ENCODE measurements at regions not wholly inside any gene's neighbourhood (a gene's known extent, or its start where the extent isn't known, plus 50 kb on each side); places are given as distances from the start of the nearest gene placed in this dataset.

DNA sequence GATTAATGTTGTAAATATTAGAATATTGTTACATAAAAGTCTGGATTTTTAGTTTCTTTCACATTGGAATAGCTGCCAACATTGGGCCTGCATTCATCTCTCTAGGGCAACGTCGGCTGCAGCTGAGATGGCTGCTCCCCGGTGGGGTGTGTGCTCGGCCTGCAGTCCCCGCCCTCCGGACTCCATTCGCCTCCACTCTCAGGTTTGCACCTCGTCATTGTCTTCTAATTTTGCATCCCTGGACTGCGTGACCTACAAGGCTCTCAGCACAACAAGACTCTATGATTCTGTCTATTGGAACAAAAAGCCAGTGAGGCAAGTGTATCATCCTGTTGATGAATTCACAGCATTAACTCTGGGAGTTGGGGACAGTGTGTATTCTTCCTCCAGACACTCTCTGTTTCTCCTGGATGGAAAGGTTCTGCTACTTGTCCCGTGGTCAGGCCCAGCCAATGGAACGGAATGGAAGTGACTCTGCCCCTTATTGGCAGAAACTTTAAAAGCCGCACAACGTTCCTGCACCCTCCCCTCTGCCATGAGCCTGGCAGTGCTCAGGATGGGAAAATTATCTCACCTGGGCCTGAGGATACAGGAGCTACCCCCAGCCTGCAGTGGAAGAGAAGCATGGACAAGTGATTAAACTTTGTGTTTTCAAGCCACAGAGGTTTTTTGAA, 105.0 kb upstream of the SAMD11 start:
- H2AFZ ChIP-seq (ENCODE audit: low read depth, low read length), result no peak overlapping the region
- FAIRE-seq (no peak), DNase-seq (ENCODE audit: low read depth, low spot score) (no peak)
- H3K9me1 ChIP-seq (replicated peaks; ENCODE audit: control insufficient read depth, extremely low read depth, insufficient read depth, low read length), result no peaks in the 10 kb centered on the region
- H4K20me1 ChIP-seq (replicated peaks; ENCODE audit: control insufficient read depth, extremely low read depth, insufficient read depth, low read length), result no peaks in the 10 kb centered on the region
- no peak overlapping the region for H3K4me3 ChIP-seq (replicated peaks in 1 of 3; ENCODE audit: insufficient read depth in 1 of 3, low read depth in 1 of 3, low read length in 3 of 3)
- no peaks in the 10 kb centered on the region for H3K9me3 ChIP-seq (replicated peaks; ENCODE audit: control insufficient read depth, insufficient read depth, low read length)
- H3K79me2 ChIP-seq (ENCODE audit: control insufficient read depth, insufficient read depth, low read length), result peaks cover 3% of the 10 kb centered on the region
- peaks cover 0 to 3% of the 10 kb centered on the region in 2 experiments for H3K36me3 ChIP-seq (ENCODE audit: control insufficient read depth in 2 of 2, extremely low read depth in 1 of 2, insufficient read depth in 2 of 2, low read length in 2 of 2)
- H3K27ac ChIP-seq (ENCODE audit: insufficient read depth, low read depth, low read length), result no peak overlapping the region
- POLR2A ChIA-PET, result no interaction called here
- H3K9ac ChIP-seq (replicated peaks; ENCODE audit: extremely low read depth, insufficient read depth, low read length), result no peak overlapping the region
- no peaks in the 10 kb centered on the region for H3K4me1 ChIP-seq (ENCODE audit: control insufficient read depth, extremely low read depth, insufficient read depth, low read length)
- intact Hi-C loops (cut with micrococcal nuclease) (no loop called here), dilution Hi-C loops (cut with MboI; ENCODE audit: extremely low pct_ligation_motif_present, low sequenced_read_pairs) (no loop called here)
- BruUV-seq (replicated peaks), result no TSS peak
- no peak overlapping the region for H3K4me2 ChIP-seq (ENCODE audit: insufficient read depth, low read length)
- CTCF ChIA-PET, result no interaction called here
- H3K27me3 ChIP-seq (ENCODE audit: control insufficient read depth in 2 of 2, insufficient read depth in 2 of 2, low read length in 2 of 2), result no peaks in the 10 kb centered on the region
- TF ChIP-seq EZH2 (IDR thresholded peaks at IDR 0.05; ENCODE audit: borderline replicate concordance, low read depth, low read length, severe bottlenecking) (no peak), GATA2 (IDR thresholded peaks at IDR 0.05; ENCODE audit: insufficient read depth, insufficient read length, low read depth, low read length) (no peak), FOS (IDR thresholded peaks at IDR 0.05; ENCODE audit: borderline replicate concordance, insufficient read depth, low read length) (no peak)
- TF ChIP-seq, protein P1, sequence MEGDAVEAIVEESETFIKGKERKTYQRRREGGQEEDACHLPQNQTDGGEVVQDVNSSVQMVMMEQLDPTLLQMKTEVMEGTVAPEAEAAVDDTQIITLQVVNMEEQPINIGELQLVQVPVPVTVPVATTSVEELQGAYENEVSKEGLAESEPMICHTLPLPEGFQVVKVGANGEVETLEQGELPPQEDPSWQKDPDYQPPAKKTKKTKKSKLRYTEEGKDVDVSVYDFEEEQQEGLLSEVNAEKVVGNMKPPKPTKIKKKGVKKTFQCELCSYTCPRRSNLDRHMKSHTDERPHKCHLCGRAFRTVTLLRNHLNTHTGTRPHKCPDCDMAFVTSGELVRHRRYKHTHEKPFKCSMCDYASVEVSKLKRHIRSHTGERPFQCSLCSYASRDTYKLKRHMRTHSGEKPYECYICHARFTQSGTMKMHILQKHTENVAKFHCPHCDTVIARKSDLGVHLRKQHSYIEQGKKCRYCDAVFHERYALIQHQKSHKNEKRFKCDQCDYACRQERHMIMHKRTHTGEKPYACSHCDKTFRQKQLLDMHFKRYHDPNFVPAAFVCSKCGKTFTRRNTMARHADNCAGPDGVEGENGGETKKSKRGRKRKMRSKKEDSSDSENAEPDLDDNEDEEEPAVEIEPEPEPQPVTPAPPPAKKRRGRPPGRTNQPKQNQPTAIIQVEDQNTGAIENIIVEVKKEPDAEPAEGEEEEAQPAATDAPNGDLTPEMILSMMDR (IDR thresholded peaks at IDR 0.05; ENCODE audit: extremely low read depth in 1 of 2, insufficient read depth in 1 of 2, low read depth in 1 of 2, low read length in 2 of 2), result no peak

DNA sequence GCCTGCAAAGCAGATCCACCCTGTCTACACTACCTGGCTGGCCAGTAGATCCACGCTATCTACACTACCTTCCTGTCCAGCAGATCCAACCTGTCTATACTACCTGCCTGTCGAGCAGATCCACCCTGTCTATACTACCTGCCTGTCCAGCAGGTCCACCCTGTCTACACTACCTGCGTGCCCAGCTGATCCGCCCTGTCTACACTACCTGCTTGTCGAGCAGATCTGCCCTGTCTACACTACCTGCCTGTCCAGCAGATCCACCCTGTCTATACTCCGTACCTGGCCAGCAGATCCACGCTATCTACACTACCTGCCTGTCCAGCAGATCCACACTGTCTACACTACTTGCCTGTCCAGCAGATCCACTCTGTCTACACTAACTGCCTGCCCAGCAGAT, 102.8 kb upstream of the SAMD11 start:
- dilution Hi-C loops (cut with MboI; ENCODE audit: extremely low pct_ligation_motif_present, low sequenced_read_pairs) (no loop called here), intact Hi-C loops (cut with micrococcal nuclease) (no loop called here)
- DNase-seq (ENCODE audit: low read depth, low spot score) (no peak), FAIRE-seq (no peak)
- H3K27ac ChIP-seq (ENCODE audit: insufficient read depth, low read depth, low read length), result no peak overlapping the region
- H3K4me3 ChIP-seq (replicated peaks in 1 of 3; ENCODE audit: insufficient read depth in 1 of 3, low read depth in 1 of 3, low read length in 3 of 3), result no peak overlapping the region
- peaks cover 0 to 3% of the 10 kb centered on the region in 2 experiments for H3K36me3 ChIP-seq (ENCODE audit: control insufficient read depth in 2 of 2, extremely low read depth in 1 of 2, insufficient read depth in 2 of 2, low read length in 2 of 2)
- TF ChIP-seq FOS (IDR thresholded peaks at IDR 0.05; ENCODE audit: borderline replicate concordance, insufficient read depth, low read length), result no peak
- no peak for TF ChIP-seq EZH2 (IDR thresholded peaks at IDR 0.05; ENCODE audit: borderline replicate concordance, low read depth, low read length, severe bottlenecking)
- TF ChIP-seq POLR2AphosphoS5 (IDR thresholded peaks at IDR 0.05; ENCODE audit: insufficient read depth, low read depth, low read length), result no peak
- TF ChIP-seq JUN (IDR thresholded peaks at IDR 0.05; ENCODE audit: borderline replicate concordance, insufficient read depth, insufficient read length, low read depth), result no peak
- TF ChIP-seq, protein P1 (IDR thresholded peaks at IDR 0.05; ENCODE audit: extremely low read depth in 1 of 2, insufficient read depth in 1 of 2, low read depth in 1 of 2, low read length in 2 of 2), result no peak
- no peak for TF ChIP-seq POLR2A (IDR thresholded peaks at IDR 0.05; ENCODE audit: low read depth, low read length)
- TF ChIP-seq, protein P2, sequence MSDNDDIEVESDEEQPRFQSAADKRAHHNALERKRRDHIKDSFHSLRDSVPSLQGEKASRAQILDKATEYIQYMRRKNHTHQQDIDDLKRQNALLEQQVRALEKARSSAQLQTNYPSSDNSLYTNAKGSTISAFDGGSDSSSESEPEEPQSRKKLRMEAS (IDR thresholded peaks at IDR 0.05; ENCODE audit: insufficient read depth, insufficient read length), result no peak
- no peak for TF ChIP-seq GATA2 (IDR thresholded peaks at IDR 0.05; ENCODE audit: insufficient read depth, insufficient read length, low read depth, low read length)
- no peak for TF ChIP-seq MYC (IDR thresholded peaks at IDR 0.05; ENCODE audit: low read depth, low read length)
- H3K9me3 ChIP-seq (replicated peaks; ENCODE audit: control insufficient read depth, insufficient read depth, low read length), result no peaks in the 10 kb centered on the region
- H3K4me1 ChIP-seq (ENCODE audit: control insufficient read depth, extremely low read depth, insufficient read depth, low read length), result peaks cover 2% of the 10 kb centered on the region
- ChIA-PET CTCF (no interaction called here), POLR2A (no interaction called here)
- no peak overlapping the region for H3K9ac ChIP-seq (replicated peaks; ENCODE audit: extremely low read depth, insufficient read depth, low read length)
- H3K9me1 ChIP-seq (replicated peaks; ENCODE audit: control insufficient read depth, extremely low read depth, insufficient read depth, low read length), result no peaks in the 10 kb centered on the region
- no TSS peak for BruUV-seq (replicated peaks)
- no peak overlapping the region for H3K4me2 ChIP-seq (ENCODE audit: insufficient read depth, low read length)
- H3K27me3 ChIP-seq (ENCODE audit: control insufficient read depth in 2 of 2, insufficient read depth in 2 of 2, low read length in 2 of 2), result no peaks in the 10 kb centered on the region
- H2AFZ ChIP-seq (ENCODE audit: low read depth, low read length), result no peak overlapping the region
- no peaks in the 10 kb centered on the region for H4K20me1 ChIP-seq (replicated peaks; ENCODE audit: control insufficient read depth, extremely low read depth, insufficient read depth, low read length)
- peaks cover 7% of the 10 kb centered on the region for H3K79me2 ChIP-seq (ENCODE audit: control insufficient read depth, insufficient read depth, low read length)
